ENCODE measurements at regions not wholly inside any gene's neighbourhood (a gene's known extent, or its start where the extent isn't known, plus 50 kb on each side); places are given as distances from the start of the nearest gene placed in this dataset.
"Not testable (repeated sequence)": the region's sequence is repeated elsewhere in the genome, so short reads cannot be mapped to it uniquely, and the experiment has no call there.

- TF ChIP-seq CEBPB (IDR thresholded peaks at IDR 0.05; ENCODE audit: low read depth, low read length); POLR2A (IDR thresholded peaks at IDR 0.05; ENCODE audit: control extremely low read depth in 1 of 2, low read depth in 2 of 2, low read length in 2 of 2): not testable (repeated sequence)
These were observed 85.9 kb upstream of the GPBP1 start for GRCh38 chr5:57087947-57088346.
